SK-N-SH treated with all-trans-retinoic acid at 6 μM for 48 hours (cell line): ENCODE measurements at regions not wholly inside any gene's neighbourhood (a gene's known extent, or its start where the extent isn't known, plus 50 kb on each side); places are given as distances from the start of the nearest gene placed in this dataset.

Experiments
- ARNTL ChIP-seq: fragments of 450-650 bp; formaldehyde crosslinking; IDR thresholded peaks from 2 replicates; pipeline ENCODE4 v1.5.0; 2020; ENCODE audit warnings: low read depth, mild to moderate bottlenecking, moderate library complexity, borderline replicate concordance
- BACH2 ChIP-seq: fragments of 250-450 bp; sonication (Bioruptor Pico); IDR thresholded peaks from 2 replicates; pipeline ENCODE4 v1.9.0; 2021; ENCODE audit warnings: mild to moderate bottlenecking, borderline replicate concordance
- POU6F1 ChIP-seq: fragments of 250-450 bp; sonication (Bioruptor Pico); IDR thresholded peaks from 2 replicates; pipeline ENCODE4 v1.8.0; 2021; ENCODE audit warnings: low read depth, mild to moderate bottlenecking, moderate library complexity, borderline replicate concordance
- TCF4 ChIP-seq: fragments of 250-450 bp; sonication (Bioruptor Pico); IDR thresholded peaks from 2 replicates; pipeline ENCODE4 v1.8.0; 2021; ENCODE audit warnings: mild to moderate bottlenecking, moderate library complexity, borderline replicate concordance
- TOX ChIP-seq: fragments of 250-450 bp; sonication (Bioruptor Pico); IDR thresholded peaks from 2 replicates; pipeline ENCODE4 v1.8.0; 2021; ENCODE audit warnings: mild to moderate bottlenecking, moderate library complexity, borderline replicate concordance
- TSHZ2 ChIP-seq: fragments of 250-450 bp; sonication (Bioruptor Pico); IDR thresholded peaks from 2 replicates; pipeline ENCODE4 v1.5.0; 2020; ENCODE audit warnings: mild to moderate bottlenecking, moderate library complexity
- ZFP3 ChIP-seq: fragments of 250-450 bp; sonication (Bioruptor Pico); IDR thresholded peaks from 2 replicates; pipeline ENCODE4 v1.5.0; 2020; ENCODE audit warnings: mild to moderate bottlenecking, moderate library complexity
- ZFP30 ChIP-seq: fragments of 450-650 bp; formaldehyde crosslinking; IDR thresholded peaks from 2 replicates; pipeline ENCODE4 v1.5.0; 2022; ENCODE audit warnings: mild to moderate bottlenecking, moderate library complexity
- ZNF565 ChIP-seq: fragments of 450-650 bp; formaldehyde crosslinking; conservative IDR thresholded peaks from 2 replicates; pipeline ENCODE4 v1.5.0; 2020; ENCODE audit warnings: low read depth, mild to moderate bottlenecking, moderate library complexity

- TF ChIP-seq ZFP3 (no peak), ARNTL (CRISPR knock-in tag) (no peak), ZFP30 (no peak), POU6F1 (CRISPR knock-in tag) (no peak), ZNF565 (CRISPR knock-in tag) (no peak), TSHZ2 (CRISPR knock-in tag) (no peak), TOX (CRISPR knock-in tag) (no peak), TCF4 (CRISPR knock-in tag) (peak; percentile 57; the same call in 1 of the 2 replicates), BACH2 (CRISPR knock-in tag) (no peak)
Measured at GRCh38 chr15:62459875-62460274, 294.8 kb upstream of the C2CD4B start.
